GM23248 (cell line): ENCODE measurements at regions not wholly inside any gene's neighbourhood (a gene's known extent, or its start where the extent isn't known, plus 50 kb on each side); places are given as distances from the start of the nearest gene placed in this dataset.

Experiments
- DNase-seq: peaks from one replicate; pipeline ENCODE4 v3.0.0-alpha.2; 2015
- H2AFZ ChIP-seq: fragments of 200-600 bp; sonication (generic); 2 replicates; pipeline ENCODE4 v1.6.1; 2016; ENCODE audit warnings: antibody characterized with exemption
- H3F3A ChIP-seq: fragments of 200-600 bp; sonication (generic); 2 replicates; pipeline ENCODE4 v1.6.1; 2016; ENCODE audit warnings: mild to moderate bottlenecking, antibody characterized with exemption, mixed run types; ENCODE audit not compliant: insufficient read depth
- H3K27ac ChIP-seq: fragments of 200-600 bp; sonication (generic); 2 replicates; pipeline ENCODE4 v1.5.1; 2016; ENCODE audit warnings: mild to moderate bottlenecking
- H3K27me3 ChIP-seq: fragments of 200-600 bp; sonication (generic); replicated peaks from 2 replicates; pipeline ENCODE4 v1.6.1; 2016; ENCODE audit warnings: mild to moderate bottlenecking; ENCODE audit not compliant: insufficient read depth
- H3K36me3 ChIP-seq: fragments of 200-600 bp; sonication (generic); 2 replicates; pipeline ENCODE4 v1.6.1; 2016; ENCODE audit warnings: low read depth, mild to moderate bottlenecking
- H3K4me1 ChIP-seq: fragments of 200-600 bp; sonication (generic); 2 replicates; pipeline ENCODE4 v1.6.1; 2016; ENCODE audit warnings: mild to moderate bottlenecking; ENCODE audit not compliant: insufficient read depth
- H3K4me2 ChIP-seq: fragments of 200-600 bp; sonication (generic); one replicate; pipeline ENCODE4 v1.6.1; 2016; ENCODE audit warnings: mild to moderate bottlenecking; ENCODE audit not compliant: unreplicated experiment
- H3K4me3 ChIP-seq: fragments of 200-600 bp; sonication (generic); 2 replicates; pipeline ENCODE4 v1.5.1; 2016; ENCODE audit warnings: mild to moderate bottlenecking
- H3K79me2 ChIP-seq: fragments of 200-600 bp; sonication (generic); 2 replicates; pipeline ENCODE4 v1.6.1; 2016; ENCODE audit warnings: mild to moderate bottlenecking; ENCODE audit not compliant: insufficient read depth
- H3K9ac ChIP-seq: fragments of 200-600 bp; sonication (generic); 2 replicates; pipeline ENCODE4 v1.6.1; 2016; ENCODE audit warnings: mild to moderate bottlenecking
- H3K9me2 ChIP-seq: fragments of 200-600 bp; sonication (generic); 2 replicates; pipeline ENCODE4 v1.6.1; 2016; ENCODE audit warnings: mixed run types, mild to moderate bottlenecking, moderate library complexity; ENCODE audit not compliant: insufficient read depth
- H3K9me3 ChIP-seq: fragments of 200-600 bp; sonication (generic); one replicate; pipeline ENCODE4 v1.6.1; 2017; ENCODE audit warnings: low read depth
- H4K20me1 ChIP-seq: fragments of 200-600 bp; sonication (generic); 2 replicates; pipeline ENCODE4 v1.6.0; 2016; ENCODE audit not compliant: insufficient read depth
- EZH2 ChIP-seq: fragments of 200-600 bp; sonication (generic); IDR thresholded peaks from 2 replicates; pipeline ENCODE4 v1.6.1; 2018; ENCODE audit warnings: antibody characterized with exemption, mild to moderate bottlenecking; ENCODE audit not compliant: insufficient read depth, poor library complexity, severe bottlenecking
- EZH2phosphoT487 ChIP-seq: fragments of 200-600 bp; sonication (generic); IDR thresholded peaks from 2 replicates; pipeline ENCODE4 v1.6.1; 2018; ENCODE audit warnings: antibody characterized with exemption, moderate library complexity, mild to moderate bottlenecking, low read depth; ENCODE audit not compliant: insufficient read depth
- WGBS, 2 experiments: methylation state at CpG; one replicate each; pipeline ENCODE4 v1.1.6; 2015 to 2017; ENCODE audit warnings: low lambda C conversion rate in 2 of 2, low coverage in 1 of 2; ENCODE audit errors: missing lambda C conversion rate in 2 of 2; 5-methylcytosine and 5-hydroxymethylcytosine counted together
- in situ Hi-C: fragments of 300-500 bp; cut with MboI; formaldehyde crosslinking; loops from 2 replicates; pipeline ENCODE4 v1.15.0; 2020

GRCh38 chr15:68489421-68489820 is 57.5 kb upstream of the ITGA11 start:
- WGBS, 2 experiments = 23 to 31% methylated on average over 3 of the region's 3 CpGs
- in situ Hi-C loops = no loop called here
- no peak overlapping the region for H3K4me3 ChIP-seq
- H4K20me1 ChIP-seq = no peaks in the 10 kb centered on the region
- no peak overlapping the region for H3K9ac ChIP-seq
- peak; percentile 34 for DNase-seq
- no peaks in the 10 kb centered on the region for H3K36me3 ChIP-seq
- H2AFZ ChIP-seq = no peak overlapping the region
- TF ChIP-seq EZH2 (no peak), EZH2phosphoT487 (no peak)
- no peaks in the 10 kb centered on the region for H3K9me2 ChIP-seq
- peaks cover 56% of the 10 kb centered on the region for H3K4me1 ChIP-seq
- peak overlapping the region; percentile 29; the same call in 1 of the 2 replicates for H3K27ac ChIP-seq
- H3K4me2 ChIP-seq = no peak overlapping the region
- H3K79me2 ChIP-seq = no peaks in the 10 kb centered on the region
- H3K9me3 ChIP-seq = no peaks in the 10 kb centered on the region
- no peaks in the 10 kb centered on the region for H3K27me3 ChIP-seq
- peaks cover 44% of the 10 kb centered on the region for H3F3A ChIP-seq

GRCh38 chr15:68491415-68492106 is 59.6 kb upstream of the ITGA11 start:
- Histone ChIP-seq H3K79me2 (no peaks in the 10 kb centered on the region), H3K27me3 (no peaks in the 10 kb centered on the region), H3K4me1 (peaks cover 40% of the 10 kb centered on the region), H2AFZ (no peak overlapping the region), H4K20me1 (no peaks in the 10 kb centered on the region), H3K4me2 (no peak overlapping the region), H3K27ac (no peak overlapping the region), H3K36me3 (no peaks in the 10 kb centered on the region), H3K9ac (no peak overlapping the region), H3K9me3 (no peaks in the 10 kb centered on the region), H3K4me3 (no peak overlapping the region), H3K9me2 (no peaks in the 10 kb centered on the region), H3F3A (peaks cover 42% of the 10 kb centered on the region)
- no peak for TF ChIP-seq EZH2phosphoT487
- TF ChIP-seq EZH2 = no peak
- no peak for DNase-seq
- in situ Hi-C loops = no loop called here
- WGBS, 2 experiments = 91 to 94% methylated on average over 5 of the region's 5 CpGs

GRCh38 chr15:68492855-68493254 is 60.9 kb upstream of the ITGA11 start:
- H3K4me2 ChIP-seq = peak overlapping the region; percentile 31
- WGBS, 2 experiments = 23 to 31% methylated on average over 4 of the region's 4 CpGs

GRCh38 chr15:68493629-68494028 is 61.7 kb upstream of the ITGA11 start:
- Histone ChIP-seq H3K36me3 (no peaks in the 10 kb centered on the region), H3K4me3 (no peak overlapping the region), H3K27ac (peak overlapping the region; percentile 19; the same call in 1 of the 2 replicates), H3K79me2 (no peaks in the 10 kb centered on the region), H3K9me3 (no peaks in the 10 kb centered on the region), H2AFZ (no peak overlapping the region), H3K4me1 (peaks cover 32% of the 10 kb centered on the region), H3K9ac (no peak overlapping the region), H3F3A (peaks cover 27% of the 10 kb centered on the region; the same call in 1 of the 2 replicates), H4K20me1 (no peaks in the 10 kb centered on the region), H3K27me3 (no peaks in the 10 kb centered on the region), H3K4me2 (no peak overlapping the region), H3K9me2 (no peaks in the 10 kb centered on the region)
- DNase-seq = no peak
- TF ChIP-seq EZH2phosphoT487 = no peak
- TF ChIP-seq EZH2 = no peak
- WGBS, 2 experiments = 65 to 66% methylated on average over 3 of the region's 3 CpGs
- in situ Hi-C loops = no loop called here

More at GRCh38 chr15:68492855-68493254, 60.9 kb upstream of the ITGA11 start:
- H3K4me3 ChIP-seq = no peak overlapping the region
- peak overlapping the region; percentile 19; the same call in 1 of the 2 replicates for H3K27ac ChIP-seq
- H3K36me3 ChIP-seq = no peaks in the 10 kb centered on the region
- no peaks in the 10 kb centered on the region for H3K9me2 ChIP-seq
- H4K20me1 ChIP-seq = no peaks in the 10 kb centered on the region
- no peaks in the 10 kb centered on the region for H3K27me3 ChIP-seq
- TF ChIP-seq EZH2 = no peak
- TF ChIP-seq EZH2phosphoT487 = no peak
- in situ Hi-C loops = no loop called here
- H3F3A ChIP-seq = peaks cover 33% of the 10 kb centered on the region
- no peak overlapping the region for H3K9ac ChIP-seq
- H3K79me2 ChIP-seq = no peaks in the 10 kb centered on the region
- no peaks in the 10 kb centered on the region for H3K9me3 ChIP-seq
- peaks cover 34% of the 10 kb centered on the region for H3K4me1 ChIP-seq
- peak; percentile 87 for DNase-seq
- no peak overlapping the region for H2AFZ ChIP-seq
